A549 (cell line): ENCODE measurements at regions not wholly inside any gene's neighbourhood (a gene's known extent, or its start where the extent isn't known, plus 50 kb on each side); places are given as distances from the start of the nearest gene placed in this dataset.
"Not testable (repeated sequence)": the region's sequence is repeated elsewhere in the genome, so short reads cannot be mapped to it uniquely, and the experiment has no call there.

Source experiments
- CTCF ChIP-seq: fragments of >200 bp; sonication (Bioruptor Twin); formaldehyde crosslinking; IDR thresholded peaks from 3 replicates; pipeline ENCODE4 v1.5.1; 2016
- EP300 ChIP-seq, 2 experiments: fragments of >200 bp; sonication (Bioruptor Twin); formaldehyde crosslinking; IDR thresholded peaks; 2 replicates in 1 of 2; 3 replicates in 1 of 2; pipeline ENCODE4 v1.6.1; 2016 to 2017
- HOXA7 ChIP-seq: fragments of 250-450 bp; sonication (Bioruptor Pico); IDR thresholded peaks from 2 replicates; pipeline ENCODE4 v1.5.0; 2020; ENCODE audit warnings: mild to moderate bottlenecking, moderate library complexity
- KDM1A ChIP-seq: fragments of 200-600 bp; sonication (generic); IDR thresholded peaks from 2 replicates; pipeline ENCODE4 v1.6.1; 2016; ENCODE audit warnings: low read depth, mild to moderate bottlenecking
- NFE2L2 ChIP-seq: fragments of 150-350 bp; conservative IDR thresholded peaks from 2 replicates; pipeline ENCODE4 v1.6.1; 2014; ENCODE audit warnings: low read length
- NPAS2 ChIP-seq: fragments of 250-450 bp; sonication (Bioruptor Pico); IDR thresholded peaks from 2 replicates; pipeline ENCODE4 v1.8.0; 2022; ENCODE audit warnings: mild to moderate bottlenecking, moderate library complexity, borderline replicate concordance
- POLR2A ChIP-seq: IDR thresholded peaks from 2 replicates; pipeline ENCODE4 v1.6.1; 2012; ENCODE audit warnings: mild to moderate bottlenecking, low read length
- RCOR1 ChIP-seq: fragments of 150-350 bp; IDR thresholded peaks from 2 replicates; pipeline ENCODE4 v1.6.1; 2014; ENCODE audit warnings: antibody characterized with exemption, low read length, low read depth
- RNF2 ChIP-seq: fragments of 200-600 bp; sonication (generic); IDR thresholded peaks from 2 replicates; pipeline ENCODE4 v1.6.1; 2016; ENCODE audit warnings: low read depth, mild to moderate bottlenecking, antibody characterized with exemption, moderate library complexity, borderline replicate concordance
- TP53 ChIP-seq: fragments of 250-450 bp; sonication (Bioruptor Pico); IDR thresholded peaks from 2 replicates; pipeline ENCODE4 v1.5.0; 2021; ENCODE audit warnings: mild to moderate bottlenecking, moderate library complexity

- not testable (repeated sequence) for TF ChIP-seq EP300 (IDR thresholded peaks at IDR 0.05); KDM1A; CTCF; RNF2; HOXA7 (CRISPR knock-in tag); NFE2L2; POLR2A; TP53; RCOR1; NPAS2
These were observed 100.3 kb downstream of the OR4M2 start for GRCh38 chr15:22180611-22181010.
